Mesendoderm (in vitro differentiated cells): ENCODE measurements at regions not wholly inside any gene's neighbourhood (a gene's known extent, or its start where the extent isn't known, plus 50 kb on each side); places are given as distances from the start of the nearest gene placed in this dataset.

Experiments used
- DNase-seq: peaks from one replicate; pipeline ENCODE4 v3.0.0; 2013
- H2AK5ac ChIP-seq: 2 replicates; pipeline ENCODE4 v1.6.1; 2013; ENCODE audit warnings: low read length, inconsistent platforms
- H2BK120ac ChIP-seq: 2 replicates; pipeline ENCODE4 v1.6.1; 2013; ENCODE audit warnings: low read depth, mild to moderate bottlenecking, low read length, moderate library complexity, mixed read lengths
- H2BK15ac ChIP-seq: replicated peaks from 2 replicates; pipeline ENCODE4 v1.6.1; 2013; ENCODE audit warnings: low read depth, mild to moderate bottlenecking, moderate library complexity
- H2BK5ac ChIP-seq: 2 replicates; pipeline ENCODE4 v1.6.1; 2013; ENCODE audit warnings: low read length, inconsistent platforms
- H3K18ac ChIP-seq: 2 replicates; pipeline ENCODE4 v1.6.1; 2013; ENCODE audit warnings: mild to moderate bottlenecking, low read length, mixed read lengths
- H3K23ac ChIP-seq: one replicate; pipeline ENCODE4 v1.6.1; 2013; ENCODE audit warnings: low read length
- H3K27ac ChIP-seq: 2 replicates; pipeline ENCODE4 v1.5.1; 2013; ENCODE audit warnings: low read depth, mild to moderate bottlenecking, inconsistent platforms, low read length, moderate library complexity
- H3K27me3 ChIP-seq: 2 replicates; pipeline ENCODE4 v1.6.1; 2013; ENCODE audit warnings: low read length, control low read depth, mild to moderate bottlenecking, inconsistent platforms; ENCODE audit not compliant: insufficient read depth, poor library complexity
- H3K36me3 ChIP-seq: 2 replicates; pipeline ENCODE4 v1.6.1; 2013; ENCODE audit warnings: low read length, inconsistent platforms; ENCODE audit not compliant: control insufficient read depth, insufficient read depth
- H3K4ac ChIP-seq: one replicate; pipeline ENCODE4 v1.6.1; 2013; ENCODE audit warnings: low read depth, mild to moderate bottlenecking, low read length, moderate library complexity
- H3K4me1 ChIP-seq: 2 replicates; pipeline ENCODE4 v1.6.1; 2013; ENCODE audit warnings: low read depth, low read length, inconsistent platforms; ENCODE audit not compliant: control insufficient read depth
- H3K4me2 ChIP-seq: 2 replicates; pipeline ENCODE4 v1.6.1; 2013; ENCODE audit warnings: low read length
- H3K4me3 ChIP-seq: 2 replicates; pipeline ENCODE4 v1.5.1; 2013; ENCODE audit warnings: mild to moderate bottlenecking, low read length
- H3K56ac ChIP-seq: one replicate; pipeline ENCODE4 v1.6.1; 2013; ENCODE audit warnings: low read length
- H3K79me1 ChIP-seq: 2 replicates; pipeline ENCODE4 v1.6.1; 2013; ENCODE audit warnings: low read length, inconsistent platforms
- H3K79me2 ChIP-seq: 2 replicates; pipeline ENCODE4 v1.6.1; 2013; ENCODE audit warnings: mild to moderate bottlenecking, low read length; ENCODE audit not compliant: control insufficient read depth, insufficient read depth
- H3K9ac ChIP-seq: 2 replicates; pipeline ENCODE4 v1.6.1; 2013; ENCODE audit warnings: low read length, inconsistent platforms
- H4K5ac ChIP-seq: one replicate; pipeline ENCODE4 v1.6.1; 2013; ENCODE audit warnings: low read length
- H4K8ac ChIP-seq: one replicate; pipeline ENCODE4 v1.6.1; 2013; ENCODE audit warnings: low read depth, mild to moderate bottlenecking, control low read depth, low read length, moderate library complexity
- WGBS: extraction: QIAGEN DNeasy Blood & Tissue Kit; methylation state at CpG from one replicate; pipeline ENCODE4 v1.1.7; 2013; ENCODE audit warnings: low lambda C conversion rate, missing lambda C conversion rate; ENCODE audit not compliant: insufficient coverage; ENCODE audit errors: extremely low coverage; 5-methylcytosine and 5-hydroxymethylcytosine counted together

- H2BK15ac ChIP-seq = no peak overlapping the region
Observed at GRCh38 chr6:21436625-21437024, 156.9 kb upstream of the SOX4 start.

DNA sequence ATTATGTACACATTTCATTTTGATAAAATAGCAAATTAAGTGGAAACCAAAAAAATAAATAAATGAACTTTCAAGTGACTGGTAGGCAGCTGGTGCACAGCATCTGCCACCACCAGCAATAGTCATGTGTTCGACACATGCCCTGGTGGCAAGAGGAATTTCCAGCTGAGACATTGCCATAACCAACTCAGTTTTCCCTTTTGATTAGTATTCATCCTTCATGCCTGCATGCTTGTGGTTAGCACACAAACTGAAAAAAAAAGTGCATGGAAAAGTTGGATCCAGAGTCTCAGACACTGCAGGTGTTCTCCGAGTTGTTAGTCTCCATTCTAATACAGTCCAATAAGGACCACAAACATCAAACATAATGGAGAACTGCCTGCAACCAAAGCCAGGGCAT lies 156.0 kb upstream of the SOX4 start:
- Histone ChIP-seq H2BK120ac (no peak overlapping the region), H3K79me1 (no peaks in the 10 kb centered on the region), H2AK5ac (no peak overlapping the region), H4K5ac (no peak overlapping the region), H3K4me3 (no peak overlapping the region), H3K4me2 (no peak overlapping the region), H3K36me3 (no peaks in the 10 kb centered on the region), H3K79me2 (no peaks in the 10 kb centered on the region), H2BK15ac (no peak overlapping the region), H3K4ac (no peak overlapping the region), H3K27ac (no peak overlapping the region), H4K8ac (no peak overlapping the region), H3K4me1 (peaks cover 2% of the 10 kb centered on the region), H3K23ac (no peak overlapping the region), H2BK5ac (no peak overlapping the region), H3K27me3 (no peaks in the 10 kb centered on the region), H3K18ac (no peak overlapping the region), H3K9ac (no peak overlapping the region), H3K56ac (no peak overlapping the region)
- no peak for DNase-seq
- no CpG with 5 or more reads among the region's 2 CpGs for WGBS

More at GRCh38 chr6:21436625-21437024, 156.9 kb upstream of the SOX4 start:
- no peak overlapping the region for H3K56ac ChIP-seq
- H3K79me2 ChIP-seq = no peaks in the 10 kb centered on the region
- H2AK5ac ChIP-seq = no peak overlapping the region
- no peak overlapping the region for H2BK5ac ChIP-seq
- no peak overlapping the region for H3K4ac ChIP-seq
- no peak overlapping the region for H3K9ac ChIP-seq
- H3K27ac ChIP-seq = no peak overlapping the region
- WGBS = no CpG with 5 or more reads among the region's 1 CpG
- no peaks in the 10 kb centered on the region for H3K79me1 ChIP-seq
- no peak overlapping the region for H3K18ac ChIP-seq
- H3K4me2 ChIP-seq = no peak overlapping the region
- H3K4me3 ChIP-seq = no peak overlapping the region
- H2BK120ac ChIP-seq = no peak overlapping the region
- H3K4me1 ChIP-seq = no peaks in the 10 kb centered on the region
- no peak overlapping the region for H4K8ac ChIP-seq
- H3K27me3 ChIP-seq = no peaks in the 10 kb centered on the region
- no peak overlapping the region for H3K23ac ChIP-seq
- H3K36me3 ChIP-seq = no peaks in the 10 kb centered on the region
- H4K5ac ChIP-seq = no peak overlapping the region
- DNase-seq = no peak

DNA sequence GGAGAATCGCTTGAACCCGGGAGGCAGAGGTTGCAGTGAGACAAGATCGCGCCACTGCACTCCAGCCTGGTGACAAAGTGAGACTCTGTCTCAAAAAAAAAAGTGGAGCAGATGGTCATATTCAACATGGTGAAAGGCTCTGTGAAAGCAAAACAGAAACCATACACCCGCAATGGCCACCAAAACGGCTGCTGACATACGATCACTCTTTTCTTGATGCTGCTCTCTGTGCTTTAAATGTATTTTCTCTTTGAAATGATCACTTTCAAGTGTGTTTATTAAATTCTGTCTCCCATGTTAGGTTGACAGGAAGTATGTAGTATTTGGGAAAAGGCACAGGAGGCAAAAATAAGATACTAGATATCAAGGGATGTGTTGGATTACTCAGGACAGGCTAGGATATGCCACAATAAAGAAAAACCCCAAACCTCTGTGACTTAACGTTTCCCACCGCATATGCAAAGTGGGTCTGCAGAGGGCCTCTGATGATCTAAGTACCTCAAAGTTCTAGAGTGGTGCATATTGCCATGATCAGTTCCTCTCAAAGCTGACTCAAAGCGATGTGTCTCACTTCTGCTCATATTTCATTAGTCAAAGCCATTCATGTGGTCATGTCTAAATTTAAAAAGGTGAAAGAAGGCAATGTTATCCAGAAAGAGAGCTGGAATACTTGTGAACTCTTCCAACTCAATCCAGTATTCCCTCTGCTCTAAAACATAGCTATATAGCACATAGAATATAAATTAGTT lies 155.1 kb upstream of the SOX4 start:
- H3K4me2 ChIP-seq = no peak overlapping the region
- no peak overlapping the region for H3K4me3 ChIP-seq
- no peak overlapping the region for H4K8ac ChIP-seq
- no peak overlapping the region for H3K56ac ChIP-seq
- H3K23ac ChIP-seq = no peak overlapping the region
- no peak overlapping the region for H3K18ac ChIP-seq
- H3K27me3 ChIP-seq = no peaks in the 10 kb centered on the region
- H4K5ac ChIP-seq = no peak overlapping the region
- no peaks in the 10 kb centered on the region for H3K79me1 ChIP-seq
- peaks cover 2% of the 10 kb centered on the region for H3K4me1 ChIP-seq
- no peak overlapping the region for H2BK120ac ChIP-seq
- H3K9ac ChIP-seq = no peak overlapping the region
- DNase-seq = no peak
- no CpG with 5 or more reads among the region's 10 CpGs for WGBS
- no peak overlapping the region for H2BK15ac ChIP-seq
- H2BK5ac ChIP-seq = no peak overlapping the region
- H3K27ac ChIP-seq = no peak overlapping the region
- H3K36me3 ChIP-seq = no peaks in the 10 kb centered on the region
- H2AK5ac ChIP-seq = no peak overlapping the region
- H3K79me2 ChIP-seq = no peaks in the 10 kb centered on the region
- no peak overlapping the region for H3K4ac ChIP-seq

DNA sequence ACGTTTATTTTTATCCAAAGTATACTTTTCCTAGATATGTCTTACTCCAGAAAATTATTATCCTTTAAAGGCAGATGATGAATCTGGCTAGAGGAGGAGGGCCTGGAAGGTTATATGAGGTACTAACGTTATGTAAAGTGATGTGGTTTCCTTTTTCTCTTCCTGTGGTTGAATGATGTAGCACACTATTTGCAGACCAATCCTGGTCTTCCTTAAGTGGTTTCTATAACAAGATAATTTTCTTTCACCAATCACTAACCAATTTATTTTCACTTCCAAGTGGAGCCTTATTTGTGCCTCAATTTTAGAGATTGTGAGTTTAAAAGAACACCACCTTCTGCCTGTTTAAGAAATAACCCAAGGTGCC lies 154.6 kb upstream of the SOX4 start:
- Histone ChIP-seq H3K27ac (no peak overlapping the region), H2AK5ac (no peak overlapping the region), H3K27me3 (no peaks in the 10 kb centered on the region), H3K9ac (no peak overlapping the region), H3K4me2 (no peak overlapping the region), H3K23ac (no peak overlapping the region), H3K79me2 (no peaks in the 10 kb centered on the region), H3K36me3 (no peaks in the 10 kb centered on the region), H4K8ac (no peak overlapping the region), H3K4ac (no peak overlapping the region), H2BK15ac (no peak overlapping the region), H2BK5ac (no peak overlapping the region), H3K18ac (no peak overlapping the region), H3K56ac (no peak overlapping the region), H2BK120ac (no peak overlapping the region), H3K79me1 (no peaks in the 10 kb centered on the region), H4K5ac (no peak overlapping the region), H3K4me3 (no peak overlapping the region), H3K4me1 (peaks cover 2% of the 10 kb centered on the region)
- WGBS = no CpG with 5 or more reads among the region's 2 CpGs
- no peak for DNase-seq

DNA sequence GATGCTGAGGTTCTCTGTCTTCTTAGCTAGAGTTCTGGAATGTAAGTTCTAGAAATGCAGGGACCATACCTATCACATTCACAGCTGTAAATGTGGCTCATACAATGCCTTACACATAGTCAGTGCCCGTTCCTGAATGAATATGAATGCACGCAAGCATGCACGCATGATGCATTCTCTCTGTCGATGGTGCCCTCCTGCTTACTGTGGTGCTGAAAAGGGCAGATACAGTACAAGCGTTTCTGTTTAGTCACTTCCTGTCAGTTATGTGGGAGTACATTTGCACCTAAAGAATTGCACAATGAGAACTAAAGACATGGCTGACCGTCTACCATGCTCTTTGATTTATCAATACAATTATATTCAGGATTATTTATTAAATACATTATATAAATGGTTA lies 152.2 kb upstream of the SOX4 start:
- H3K79me1 ChIP-seq = no peaks in the 10 kb centered on the region
- H3K27ac ChIP-seq = no peak overlapping the region
- no peak overlapping the region for H4K8ac ChIP-seq
- no peaks in the 10 kb centered on the region for H3K79me2 ChIP-seq
- no peak overlapping the region for H3K4ac ChIP-seq
- H3K23ac ChIP-seq = no peak overlapping the region
- H3K4me1 ChIP-seq = peaks cover 2% of the 10 kb centered on the region
- no peak overlapping the region for H2BK15ac ChIP-seq
- no peak overlapping the region for H3K4me3 ChIP-seq
- H3K27me3 ChIP-seq = no peaks in the 10 kb centered on the region
- no peak overlapping the region for H2AK5ac ChIP-seq
- H3K56ac ChIP-seq = no peak overlapping the region
- no peaks in the 10 kb centered on the region for H3K36me3 ChIP-seq
- no peak overlapping the region for H3K18ac ChIP-seq
- H2BK120ac ChIP-seq = no peak overlapping the region
- H4K5ac ChIP-seq = no peak overlapping the region
- no peak overlapping the region for H3K4me2 ChIP-seq
- H2BK5ac ChIP-seq = no peak overlapping the region
- WGBS = no CpG with 5 or more reads among the region's 6 CpGs
- no peak overlapping the region for H3K9ac ChIP-seq
- DNase-seq = no peak

DNA sequence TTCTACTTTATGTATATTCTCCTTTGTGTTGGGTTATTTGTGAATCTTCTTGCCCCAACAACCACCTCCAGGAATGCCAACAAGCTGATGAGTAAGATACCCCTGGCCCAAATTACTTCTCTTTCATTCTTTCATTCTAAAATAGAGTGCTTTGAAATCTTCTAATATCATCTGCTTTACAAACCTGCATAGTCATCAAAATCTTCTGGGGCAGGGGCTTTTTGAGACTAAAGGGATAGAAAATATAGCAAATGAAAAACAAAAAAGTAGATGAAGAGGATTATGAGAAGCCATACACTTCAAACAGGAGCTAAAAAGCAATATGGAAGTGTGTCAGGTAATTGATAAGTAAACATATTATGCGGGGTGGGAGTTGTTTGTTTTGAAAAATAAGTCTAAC lies 150.7 kb upstream of the SOX4 start:
- Histone ChIP-seq H4K8ac (no peak overlapping the region), H3K18ac (no peak overlapping the region), H3K4me1 (peaks cover 2% of the 10 kb centered on the region), H3K4ac (no peak overlapping the region), H3K23ac (no peak overlapping the region), H2BK5ac (no peak overlapping the region), H2BK15ac (no peak overlapping the region), H3K27ac (no peak overlapping the region), H4K5ac (no peak overlapping the region), H3K27me3 (no peaks in the 10 kb centered on the region), H2AK5ac (no peak overlapping the region), H3K9ac (no peak overlapping the region), H3K4me2 (no peak overlapping the region), H3K79me1 (no peaks in the 10 kb centered on the region), H3K36me3 (no peaks in the 10 kb centered on the region), H3K56ac (no peak overlapping the region), H3K79me2 (no peaks in the 10 kb centered on the region), H3K4me3 (no peak overlapping the region), H2BK120ac (no peak overlapping the region)
- DNase-seq = no peak
- WGBS = no CpG with 5 or more reads among the region's 1 CpG
